PC-3 (cell line): ENCODE measurements at regions not wholly inside any gene's neighbourhood (a gene's known extent, or its start where the extent isn't known, plus 50 kb on each side); places are given as distances from the start of the nearest gene placed in this dataset.

Experiments
- EZH2 ChIP-seq: fragments of 300-600 bp; sonication (generic); IDR thresholded peaks from one replicate; pipeline ENCODE4 v1.6.1; 2017; ENCODE audit warnings: antibody characterized with exemption, mild to moderate bottlenecking, low read length; ENCODE audit not compliant: unreplicated experiment
- TF ChIP-seq, protein P1 (sequence below): fragments of 300-600 bp; sonication (generic); conservative IDR thresholded peaks from 2 replicates; pipeline ENCODE4 v1.5.1; 2017; ENCODE audit warnings: antibody characterized with exemption, low read depth, mild to moderate bottlenecking, low read length

GRCh38 chr13:74683411-74683810, 549.2 kb upstream of the KLF12 start:
- TF ChIP-seq, protein P1, sequence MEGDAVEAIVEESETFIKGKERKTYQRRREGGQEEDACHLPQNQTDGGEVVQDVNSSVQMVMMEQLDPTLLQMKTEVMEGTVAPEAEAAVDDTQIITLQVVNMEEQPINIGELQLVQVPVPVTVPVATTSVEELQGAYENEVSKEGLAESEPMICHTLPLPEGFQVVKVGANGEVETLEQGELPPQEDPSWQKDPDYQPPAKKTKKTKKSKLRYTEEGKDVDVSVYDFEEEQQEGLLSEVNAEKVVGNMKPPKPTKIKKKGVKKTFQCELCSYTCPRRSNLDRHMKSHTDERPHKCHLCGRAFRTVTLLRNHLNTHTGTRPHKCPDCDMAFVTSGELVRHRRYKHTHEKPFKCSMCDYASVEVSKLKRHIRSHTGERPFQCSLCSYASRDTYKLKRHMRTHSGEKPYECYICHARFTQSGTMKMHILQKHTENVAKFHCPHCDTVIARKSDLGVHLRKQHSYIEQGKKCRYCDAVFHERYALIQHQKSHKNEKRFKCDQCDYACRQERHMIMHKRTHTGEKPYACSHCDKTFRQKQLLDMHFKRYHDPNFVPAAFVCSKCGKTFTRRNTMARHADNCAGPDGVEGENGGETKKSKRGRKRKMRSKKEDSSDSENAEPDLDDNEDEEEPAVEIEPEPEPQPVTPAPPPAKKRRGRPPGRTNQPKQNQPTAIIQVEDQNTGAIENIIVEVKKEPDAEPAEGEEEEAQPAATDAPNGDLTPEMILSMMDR = peak; percentile 50
- TF ChIP-seq EZH2 = no peak
